NCI-H1092 (cell line): ENCODE measurements at regions not wholly inside any gene's neighbourhood (a gene's known extent, or its start where the extent isn't known, plus 50 kb on each side); places are given as distances from the start of the nearest gene placed in this dataset.

Experiments
- DNase-seq: peaks from one replicate; lab custom pipeline; 2025; lab: John Stamatoyannopoulos, UW

DNA sequence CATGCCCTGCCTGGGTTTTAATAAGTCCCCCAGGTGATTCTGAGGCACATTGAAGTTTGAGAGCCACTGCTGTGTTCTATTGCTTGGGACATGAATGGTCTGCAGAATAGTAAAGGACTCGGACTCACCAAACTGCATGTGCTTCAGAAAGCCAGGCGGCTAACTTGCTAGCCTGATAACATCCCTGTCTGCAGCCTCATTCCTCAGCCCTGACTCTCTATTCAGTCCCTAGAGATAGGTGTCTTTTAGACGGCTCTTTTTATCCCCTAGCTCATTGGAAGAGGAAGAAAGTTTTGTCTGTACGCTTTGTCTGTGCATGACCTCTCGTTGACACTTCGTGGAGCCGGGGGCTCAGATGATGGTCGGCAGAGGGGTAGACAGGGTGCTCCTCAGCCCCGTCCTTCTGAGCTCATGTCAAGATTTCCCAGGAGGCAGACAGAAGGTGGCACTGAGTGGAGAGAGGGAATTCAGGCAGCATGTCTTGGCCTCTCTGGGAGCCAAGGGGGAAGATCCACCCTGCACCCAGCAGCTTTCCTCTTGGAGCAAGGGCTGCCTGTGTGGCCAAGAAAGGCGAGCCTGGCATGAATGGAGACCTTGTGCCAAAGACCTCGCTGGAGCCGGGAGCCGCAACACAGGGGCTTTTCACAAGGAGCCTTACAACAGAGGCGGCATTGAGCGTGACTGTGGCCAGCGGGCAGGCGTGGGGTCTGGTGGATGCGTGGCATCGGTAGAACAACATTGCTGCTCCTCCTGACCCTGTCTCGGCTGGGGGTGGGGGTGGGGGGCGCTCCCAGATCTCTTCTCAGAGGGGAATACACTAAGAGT is 51.1 kb upstream of the PODXL start:
- DNase-seq, result no peak

DNA sequence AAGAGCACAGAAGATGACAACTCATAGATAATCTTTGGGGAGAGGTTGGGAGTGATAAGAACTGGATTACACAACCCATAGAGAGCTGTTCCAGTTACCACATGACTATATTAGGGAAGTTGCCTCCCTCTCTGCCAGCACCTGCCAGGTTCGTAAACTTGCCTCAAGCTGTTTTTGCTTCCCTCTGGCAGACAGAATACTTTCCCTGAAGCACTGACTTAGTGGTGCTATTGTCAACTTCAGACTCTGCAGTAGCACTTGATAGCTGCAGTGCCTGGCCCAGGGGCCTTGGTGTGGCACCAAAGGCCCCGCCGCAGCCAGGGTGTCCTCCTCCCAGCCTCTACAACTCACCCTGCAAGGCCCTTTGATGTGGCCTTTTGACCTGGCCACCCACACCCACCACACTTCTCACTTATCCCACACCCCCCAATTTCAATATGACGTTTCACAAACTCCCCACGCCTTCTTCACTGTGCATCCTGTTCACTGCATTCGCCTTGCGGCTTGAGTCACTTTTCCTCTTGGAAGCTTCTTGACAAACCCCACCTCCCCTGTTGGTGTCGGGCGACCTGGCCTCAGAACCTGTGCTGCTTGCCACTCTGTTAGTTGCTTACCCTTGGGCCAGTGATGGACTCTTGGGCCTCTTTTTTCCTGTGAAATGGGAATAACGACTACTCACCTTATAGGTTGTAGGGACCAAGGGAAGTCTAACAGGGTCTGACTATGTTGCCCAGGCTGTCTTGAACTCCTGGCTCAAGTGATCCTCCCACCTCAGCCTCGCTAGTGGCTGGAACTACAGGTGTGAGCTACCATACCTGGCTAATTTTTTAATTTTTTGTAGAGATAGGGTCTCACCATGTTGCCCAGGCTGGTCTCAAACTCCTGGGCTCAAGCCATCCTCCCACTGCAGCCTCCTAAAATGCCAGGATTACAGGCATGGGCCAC is 50.2 kb upstream of the PODXL start:
- DNase-seq, result no peak
